Spleen (tissue), 11 donors: ENCODE measurements at regions not wholly inside any gene's neighbourhood (a gene's known extent, or its start where the extent isn't known, plus 50 kb on each side); places are given as distances from the start of the nearest gene placed in this dataset.

Experiments used
- DNase-seq: peaks from one replicate; pipeline ENCODE4 v3.0.0-alpha.2; 2020
- H3K27ac ChIP-seq, 8 donors: fragments of 200-600 bp; sonication (generic) in 7 of 8; 1 replicate in 4 of 8; 2 replicates in 4 of 8; pipeline versions ENCODE4 v1.5.0 to v1.8.0; 2016 to 2021; ENCODE audit warnings: inconsistent platforms in 4 of 8, mild to moderate bottlenecking in 4 of 8, moderate library complexity in 1 of 8
- H3K27me3 ChIP-seq, 7 donors: fragments of 200-600 bp; sonication (generic) in 6 of 7; replicated peaks in 1 of 7; 1 replicate in 4 of 7; 2 replicates in 3 of 7; pipeline versions ENCODE4 v1.5.0 to v1.8.0; 2016 to 2021; ENCODE audit warnings: inconsistent platforms in 3 of 7, mild to moderate bottlenecking in 1 of 7
- H3K36me3 ChIP-seq, 6 donors: fragments of 200-600 bp; sonication (generic) in 5 of 6; 1 replicate in 4 of 6; 2 replicates in 2 of 6; pipeline versions ENCODE4 v1.5.0 to v1.8.0; 2016 to 2021; ENCODE audit warnings: inconsistent platforms in 2 of 6
- H3K4me1 ChIP-seq, 6 donors: fragments of 200-600 bp; sonication (generic) in 5 of 6; 1 replicate in 3 of 6; 2 replicates in 3 of 6; pipeline versions ENCODE4 v1.5.0 to v1.8.0; 2016 to 2021; ENCODE audit warnings: inconsistent platforms in 3 of 6
- H3K4me3 ChIP-seq, 8 donors: fragments of 200-600 bp; sonication (generic) in 7 of 8; 1 replicate in 4 of 8; 2 replicates in 4 of 8; pipeline versions ENCODE4 v1.5.0 to v1.8.0; 2016 to 2021; ENCODE audit warnings: inconsistent platforms in 4 of 8, mild to moderate bottlenecking in 4 of 8, moderate library complexity in 2 of 8
- H3K9me3 ChIP-seq, 8 donors: fragments of 200-600 bp; sonication (generic) in 7 of 8; 1 replicate in 4 of 8; 2 replicates in 4 of 8; pipeline versions ENCODE4 v1.5.0 to v1.8.0; 2016 to 2021; ENCODE audit warnings: inconsistent platforms in 4 of 8
- POLR2A ChIP-seq, 3 donors: fragments of 450-650 bp; IDR thresholded peaks; one replicate each; pipeline ENCODE4 v1.5.1; 2017; ENCODE audit warnings: antibody characterized with exemption in 3 of 3, mild to moderate bottlenecking in 1 of 3
- POLR2AphosphoS5 ChIP-seq, 3 donors: sonication (generic); formaldehyde crosslinking; IDR thresholded peaks; one replicate each; pipeline ENCODE4 v1.5.1; 2017; ENCODE audit warnings: antibody characterized with exemption in 3 of 3
- WGBS, 5 donors: extraction: QIAGEN DNeasy Blood & Tissue Kit in 3 of 5; methylation state at CpG; one replicate each; pipeline versions ENCODE4 v1.1.5 to v1.1.7; 2013 to 2018; 5-methylcytosine and 5-hydroxymethylcytosine counted together
- intact Hi-C: fragments of 100-400 bp; cut with DNase I; formaldehyde crosslinking; loops from one replicate; pipeline ENCODE4 v1.15.0; 2023; ENCODE audit warnings: low total_unique reads
- TF ChIP-seq, protein P1 (sequence below), 11 experiments: fragments of 200-600 bp in 7 of 11; fragments of 450-650 bp in 4 of 11; sonication (generic) in 4 of 11; IDR thresholded peaks in 8 of 11; conservative IDR thresholded peaks in 3 of 11; 1 replicate in 7 of 11; 2 replicates in 4 of 11; pipeline versions ENCODE4 v1.4.0 to v1.8.0; 2016 to 2021; ENCODE audit warnings: antibody characterized with exemption in 11 of 11, inconsistent platforms in 4 of 11, mild to moderate bottlenecking in 1 of 11
- donor health status: healthy with polysubstance abuse.
- donor health status: DM: no; HTN: no; CAD: no; lungs with moderate emphysema.
- donor health status: DM: no; HTN: no; CAD: no.
- donor health status: Bipolar disorder and iron deficiency.
- donor health status: healthy.
- donor health status: DM: no; HTN: no; CAD: no.
- donor health status: DM: yes; HTN: yes; CAD: no.

DNA sequence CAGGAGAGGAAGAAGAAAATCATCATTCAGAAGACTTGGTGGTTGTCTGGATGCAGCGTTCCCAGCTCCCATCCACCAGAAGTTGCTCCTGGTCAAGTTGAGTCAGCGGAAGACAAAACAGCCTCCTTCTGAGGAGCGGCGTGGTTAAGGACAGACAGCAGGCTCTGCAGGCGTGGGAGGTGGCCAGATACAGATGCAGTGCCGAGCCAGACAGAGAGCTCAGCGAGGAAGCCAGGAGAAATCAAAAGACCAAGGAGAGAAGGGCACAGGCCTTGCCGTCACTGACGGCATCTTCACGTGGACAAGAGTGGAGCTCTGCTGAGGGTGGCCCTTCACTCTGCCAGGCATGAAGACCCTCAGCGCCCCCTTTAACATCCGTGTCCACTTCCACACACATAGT, 158.5 kb downstream of the THBS2 start:
- Histone ChIP-seq H3K4me3 (no peak overlapping the region), H3K36me3 (no peaks in the 10 kb centered on the region), H3K9me3 (peaks cover 0 to 21% (median 19%) of the 10 kb centered on the region in 8 donors), H3K27ac (no peak overlapping the region), H3K27me3 (peaks cover 0 to 9% (median 0%) of the 10 kb centered on the region in 7 donors), H3K4me1 (no peaks in the 10 kb centered on the region)
- TF ChIP-seq POLR2A (IDR thresholded peaks at IDR 0.05) (no peak), POLR2AphosphoS5 (IDR thresholded peaks at IDR 0.05) (no peak)
- TF ChIP-seq, protein P1, sequence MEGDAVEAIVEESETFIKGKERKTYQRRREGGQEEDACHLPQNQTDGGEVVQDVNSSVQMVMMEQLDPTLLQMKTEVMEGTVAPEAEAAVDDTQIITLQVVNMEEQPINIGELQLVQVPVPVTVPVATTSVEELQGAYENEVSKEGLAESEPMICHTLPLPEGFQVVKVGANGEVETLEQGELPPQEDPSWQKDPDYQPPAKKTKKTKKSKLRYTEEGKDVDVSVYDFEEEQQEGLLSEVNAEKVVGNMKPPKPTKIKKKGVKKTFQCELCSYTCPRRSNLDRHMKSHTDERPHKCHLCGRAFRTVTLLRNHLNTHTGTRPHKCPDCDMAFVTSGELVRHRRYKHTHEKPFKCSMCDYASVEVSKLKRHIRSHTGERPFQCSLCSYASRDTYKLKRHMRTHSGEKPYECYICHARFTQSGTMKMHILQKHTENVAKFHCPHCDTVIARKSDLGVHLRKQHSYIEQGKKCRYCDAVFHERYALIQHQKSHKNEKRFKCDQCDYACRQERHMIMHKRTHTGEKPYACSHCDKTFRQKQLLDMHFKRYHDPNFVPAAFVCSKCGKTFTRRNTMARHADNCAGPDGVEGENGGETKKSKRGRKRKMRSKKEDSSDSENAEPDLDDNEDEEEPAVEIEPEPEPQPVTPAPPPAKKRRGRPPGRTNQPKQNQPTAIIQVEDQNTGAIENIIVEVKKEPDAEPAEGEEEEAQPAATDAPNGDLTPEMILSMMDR (IDR thresholded peaks at IDR 0.05 in 8 of 11, conservative IDR thresholded peaks at IDR 0.05 in 3 of 11): no peak
- no peak for DNase-seq
- 78 to 91% (median 85%) methylated on average over 11 to 12 of the region's 12 CpGs for WGBS, 5 donors
- intact Hi-C loops: no loop called here

DNA sequence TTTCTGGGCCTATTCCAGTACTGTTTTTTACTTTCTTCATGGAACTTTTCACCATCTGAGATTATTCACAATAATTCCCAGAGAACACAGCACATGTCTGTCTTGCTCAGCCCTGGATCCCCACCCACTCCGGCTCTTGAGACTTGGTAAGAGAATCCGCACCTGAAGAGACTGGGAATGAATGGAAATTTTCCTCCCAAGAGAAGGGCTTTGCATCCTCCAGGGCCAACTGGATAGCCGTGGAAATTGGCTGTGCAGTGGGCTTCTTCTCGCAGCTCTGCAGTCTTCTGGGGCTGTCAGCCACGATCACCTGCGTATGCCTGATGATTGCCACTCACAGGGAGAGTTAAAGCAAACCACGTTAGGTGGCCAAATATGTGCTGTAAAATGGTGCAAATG, 159.1 kb downstream of the THBS2 start:
- Histone ChIP-seq H3K36me3 (no peaks in the 10 kb centered on the region), H3K4me3 (no peak overlapping the region), H3K4me1 (no peaks in the 10 kb centered on the region), H3K27ac (no peak overlapping the region), H3K9me3 (peaks cover 0 to 27% (median 25%) of the 10 kb centered on the region in 8 donors), H3K27me3 (peaks cover 0 to 9% (median 0%) of the 10 kb centered on the region in 7 donors)
- no peak for DNase-seq
- TF ChIP-seq, protein P1 (IDR thresholded peaks at IDR 0.05 in 8 of 11, conservative IDR thresholded peaks at IDR 0.05 in 3 of 11): no peak
- no peak for TF ChIP-seq POLR2A (IDR thresholded peaks at IDR 0.05)
- no peak for TF ChIP-seq POLR2AphosphoS5 (IDR thresholded peaks at IDR 0.05)
- WGBS, 5 donors: 84 to 89% (median 86%) methylated on average over 7 of the region's 7 CpGs
- intact Hi-C loops: no loop called here

DNA sequence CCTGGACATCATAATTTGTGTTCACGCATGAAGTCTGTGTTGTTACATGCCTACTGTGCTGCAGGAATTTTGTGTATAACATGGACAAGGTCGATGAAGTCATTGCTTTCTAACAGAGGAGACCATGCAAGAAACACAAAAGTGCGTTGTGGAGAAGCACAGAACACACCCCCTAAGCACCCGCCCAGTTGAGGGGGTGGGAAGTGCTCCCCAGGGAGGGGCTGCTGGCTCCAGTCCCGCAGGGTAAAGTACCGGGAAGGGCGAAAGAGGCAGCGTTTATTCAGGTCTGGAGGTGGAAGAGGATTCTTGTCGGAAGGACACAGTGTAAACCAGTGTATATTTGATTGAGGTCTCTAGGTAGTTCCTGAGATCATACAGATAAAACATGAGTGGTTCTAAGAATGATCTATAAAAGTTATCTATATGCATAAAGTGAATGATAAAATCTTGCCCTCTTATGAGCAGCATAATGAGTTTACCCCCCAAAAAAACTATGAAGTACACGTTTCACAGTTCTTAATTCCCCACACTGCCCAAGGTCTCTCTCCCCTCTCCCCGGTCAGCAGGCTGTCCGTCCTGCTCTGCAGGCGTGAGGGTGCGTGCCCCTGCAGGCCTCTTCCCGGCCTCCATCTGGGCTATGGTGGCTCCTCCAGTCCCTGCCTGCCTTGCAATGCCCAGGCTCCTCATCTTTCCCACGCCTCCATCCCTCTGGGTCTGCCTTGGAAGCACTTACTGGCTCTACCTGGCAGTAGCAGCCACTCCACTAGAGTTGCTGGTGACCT, 159.7 kb downstream of the THBS2 start:
- Histone ChIP-seq H3K4me1 (no peaks in the 10 kb centered on the region), H3K9me3 (peaks cover 0 to 33% (median 27%) of the 10 kb centered on the region in 8 donors), H3K36me3 (no peaks in the 10 kb centered on the region), H3K4me3 (no peak overlapping the region), H3K27ac (no peak overlapping the region), H3K27me3 (peaks cover 0 to 9% (median 0%) of the 10 kb centered on the region in 7 donors)
- TF ChIP-seq POLR2A (IDR thresholded peaks at IDR 0.05) (no peak), POLR2AphosphoS5 (IDR thresholded peaks at IDR 0.05) (no peak)
- TF ChIP-seq, protein P1 (IDR thresholded peaks at IDR 0.05 in 8 of 11, conservative IDR thresholded peaks at IDR 0.05 in 3 of 11): no peak
- intact Hi-C loops: no loop called here
- no peak for DNase-seq
- WGBS, 5 donors: 84 to 91% (median 86%) methylated on average over 16 of the region's 16 CpGs

DNA sequence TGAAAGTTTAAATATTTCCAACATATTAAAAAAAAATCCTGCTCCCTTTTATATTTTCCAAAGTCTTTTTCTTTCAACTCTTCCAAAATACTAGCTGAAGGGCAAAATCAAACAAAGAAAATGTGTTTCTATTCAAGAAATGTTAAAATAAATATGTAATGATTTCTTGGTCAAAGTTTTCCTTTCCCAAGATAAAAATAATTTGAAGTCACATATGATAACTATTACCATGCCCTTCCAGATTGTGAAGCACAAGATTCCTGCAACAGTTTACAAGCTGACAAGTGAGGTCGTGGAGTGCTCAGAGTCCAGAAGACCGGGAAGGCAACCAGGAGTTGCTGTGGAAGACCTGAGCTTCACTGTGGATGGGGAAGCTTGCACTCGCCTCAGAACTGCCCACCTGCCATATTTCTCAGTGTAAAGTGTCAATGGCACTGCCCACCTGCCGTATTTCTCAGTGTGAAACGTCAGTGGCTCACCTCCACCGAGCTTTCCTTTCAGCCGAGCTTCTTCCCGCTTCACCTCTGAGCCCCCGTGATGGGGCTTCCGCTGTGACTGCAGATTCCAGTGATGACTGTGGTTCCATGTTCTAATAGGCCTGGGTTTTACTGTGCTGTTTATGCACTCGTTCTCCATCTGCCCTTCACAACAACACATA, 160.5 kb downstream of the THBS2 start:
- peaks cover 0 to 9% (median 0%) of the 10 kb centered on the region in 7 donors for H3K27me3 ChIP-seq
- no peak overlapping the region for H3K4me3 ChIP-seq
- intact Hi-C loops: no loop called here
- DNase-seq: no peak
- WGBS, 5 donors: 73 to 82% (median 78%) methylated on average over 11 of the region's 11 CpGs
- no peaks in the 10 kb centered on the region for H3K4me1 ChIP-seq
- H3K36me3 ChIP-seq: no peaks in the 10 kb centered on the region
- H3K27ac ChIP-seq: no peak overlapping the region
- H3K9me3 ChIP-seq: peaks cover 0 to 39% (median 27%) of the 10 kb centered on the region in 8 donors
- TF ChIP-seq POLR2AphosphoS5 (IDR thresholded peaks at IDR 0.05) (no peak), POLR2A (IDR thresholded peaks at IDR 0.05) (no peak)
- TF ChIP-seq, protein P1 (IDR thresholded peaks at IDR 0.05 in 8 of 11, conservative IDR thresholded peaks at IDR 0.05 in 3 of 11): no peak
